GM19351 (cell line): ENCODE measurements at regions not wholly inside any gene's neighbourhood (a gene's known extent, or its start where the extent isn't known, plus 50 kb on each side); places are given as distances from the start of the nearest gene placed in this dataset.
A peak's percentile ranks its signal among the peaks of the same experiment; 100 is the strongest.

Source experiments
- ATAC-seq: cut with Tn5 transposase; IDR thresholded peaks from one replicate; pipeline ENCODE4 v1.9.1; 2021; ENCODE audit warnings: mild to moderate bottlenecking, moderate library complexity; ENCODE audit not compliant: unreplicated experiment

DNA sequence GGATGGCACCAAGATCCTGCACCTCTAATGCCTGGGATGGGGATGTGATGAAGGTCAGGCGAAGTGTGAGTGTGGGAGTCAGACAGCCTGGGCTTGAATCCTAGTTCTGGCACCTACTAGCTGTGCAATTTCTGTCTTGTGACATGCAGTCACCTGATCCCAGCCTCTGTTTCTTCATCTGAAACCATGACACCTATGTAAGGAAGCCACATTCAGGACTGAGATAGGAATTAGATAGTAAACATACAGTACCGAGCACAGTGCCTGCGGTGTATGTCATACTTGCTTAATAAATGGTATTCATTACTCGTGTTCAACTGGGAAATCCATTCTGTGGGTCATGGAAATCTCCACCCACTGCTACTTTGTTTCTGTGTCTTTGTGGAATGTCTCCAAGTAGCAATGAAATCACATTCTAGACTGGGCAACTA is 140.6 kb upstream of the STC2 start:
- no peak for ATAC-seq

DNA sequence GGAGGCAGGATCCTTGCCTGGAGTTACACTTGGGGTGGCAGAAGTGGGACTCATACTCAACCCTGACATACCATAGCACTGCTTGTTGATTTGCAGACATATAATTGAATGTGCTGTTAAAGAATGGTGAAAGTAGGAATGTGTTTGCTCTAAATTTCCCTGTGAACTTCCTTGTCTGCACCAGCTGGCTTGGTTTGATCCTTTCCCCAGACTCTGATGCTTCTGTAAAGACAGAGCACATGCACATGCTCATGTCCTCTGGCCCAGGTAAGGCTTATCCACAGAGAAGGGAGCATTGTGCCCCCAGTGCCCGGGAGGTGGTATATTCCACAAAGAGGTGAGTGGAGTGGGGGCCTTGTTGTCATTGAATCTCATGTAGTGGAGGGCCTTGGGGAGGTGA is 138.0 kb upstream of the STC2 start:
- no peak for ATAC-seq

DNA sequence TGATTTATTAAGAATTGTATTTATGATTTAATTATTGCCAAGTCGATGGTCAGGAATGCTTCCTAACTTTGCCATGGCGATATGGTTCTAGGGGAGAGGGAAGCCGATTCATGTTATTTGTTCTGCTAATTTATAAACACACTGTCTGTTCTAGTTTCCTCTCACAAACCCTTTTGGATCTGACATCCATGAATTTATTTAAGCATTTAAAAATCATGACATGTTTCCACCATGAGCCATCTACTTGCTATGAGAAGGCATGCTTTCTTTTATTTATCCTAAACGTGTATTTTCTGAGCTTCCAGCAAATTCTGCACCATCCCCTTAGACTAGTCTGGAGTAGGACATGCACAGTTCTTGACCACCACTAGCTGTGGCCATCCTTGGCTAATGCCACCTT is 136.6 kb upstream of the STC2 start:
- ATAC-seq, result no peak

DNA sequence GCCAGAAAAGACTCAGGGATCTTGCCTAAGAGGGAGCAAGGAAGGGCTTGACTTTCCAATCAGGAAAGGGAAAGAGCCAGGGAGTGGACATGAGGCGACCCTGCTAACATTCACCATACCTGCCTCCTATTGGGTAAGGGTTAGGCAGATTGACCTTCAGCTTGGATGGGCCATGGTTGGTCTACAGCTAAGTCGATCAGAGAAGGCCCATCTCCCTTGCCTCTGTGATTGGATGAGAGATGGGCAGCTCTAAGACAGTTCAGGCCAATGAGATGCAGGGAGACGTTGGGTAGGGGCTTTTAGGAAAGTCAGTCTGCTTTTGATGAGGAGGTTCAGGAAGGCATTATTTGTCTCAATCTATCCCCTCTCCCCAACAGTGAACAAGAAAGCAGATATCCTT is 135.0 kb upstream of the STC2 start:
- no peak for ATAC-seq

DNA sequence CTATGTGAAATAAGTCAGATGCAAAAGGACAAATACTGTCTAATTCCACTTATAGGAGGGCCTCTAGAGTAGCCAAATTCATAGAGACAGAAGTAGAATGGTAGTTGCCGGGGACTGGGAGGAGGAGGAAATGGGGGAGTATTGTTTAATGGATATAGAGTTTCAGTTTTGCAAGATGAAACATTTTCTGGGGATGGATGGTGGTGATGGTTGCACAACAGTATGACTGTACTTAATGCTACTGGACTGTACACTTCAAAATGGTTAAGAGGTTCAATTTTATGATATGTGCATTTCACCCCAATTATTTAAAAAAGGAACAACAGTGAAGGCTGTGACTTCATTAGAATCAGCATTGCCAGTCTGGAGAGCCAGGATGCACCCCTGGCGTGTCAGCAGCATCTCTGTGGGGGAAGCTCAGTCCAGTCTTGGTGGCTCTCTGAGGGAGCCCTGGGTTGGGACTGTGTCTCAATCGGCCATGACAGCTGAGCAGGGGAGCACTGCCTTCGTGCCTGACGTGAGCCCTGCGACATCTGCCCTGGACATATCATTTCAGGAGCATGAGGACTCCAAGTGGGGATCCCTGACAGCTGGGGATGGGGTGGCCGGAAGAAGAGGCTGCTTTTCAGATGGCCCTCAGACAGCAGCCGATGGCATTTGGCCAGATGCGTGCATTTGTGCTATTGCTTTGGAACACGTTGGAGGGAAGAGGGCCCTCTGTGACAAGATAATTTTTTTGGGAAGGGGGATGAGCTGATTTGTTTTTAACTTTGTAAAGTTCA is 130.8 kb upstream of the STC2 start:
- no peak for ATAC-seq

DNA sequence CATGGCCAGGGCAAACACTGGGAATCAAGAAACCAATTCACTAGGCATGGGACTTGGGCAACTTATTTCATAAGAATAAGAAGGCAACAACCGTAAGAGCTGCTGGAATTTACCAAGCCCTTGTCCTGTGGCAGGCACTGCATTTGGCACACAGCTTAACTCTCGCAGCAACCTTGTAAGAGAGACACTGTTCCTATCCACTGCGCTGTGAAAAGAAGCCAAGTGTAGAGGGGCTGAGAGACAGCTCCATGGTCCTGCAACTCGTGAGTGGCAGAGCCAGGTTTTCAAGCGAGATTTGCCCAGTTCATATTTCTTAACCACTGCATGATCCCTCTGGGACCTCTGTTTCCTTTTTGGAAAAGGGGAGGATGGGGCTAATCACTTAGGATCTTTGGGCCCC is 129.3 kb upstream of the STC2 start:
- no peak for ATAC-seq

DNA sequence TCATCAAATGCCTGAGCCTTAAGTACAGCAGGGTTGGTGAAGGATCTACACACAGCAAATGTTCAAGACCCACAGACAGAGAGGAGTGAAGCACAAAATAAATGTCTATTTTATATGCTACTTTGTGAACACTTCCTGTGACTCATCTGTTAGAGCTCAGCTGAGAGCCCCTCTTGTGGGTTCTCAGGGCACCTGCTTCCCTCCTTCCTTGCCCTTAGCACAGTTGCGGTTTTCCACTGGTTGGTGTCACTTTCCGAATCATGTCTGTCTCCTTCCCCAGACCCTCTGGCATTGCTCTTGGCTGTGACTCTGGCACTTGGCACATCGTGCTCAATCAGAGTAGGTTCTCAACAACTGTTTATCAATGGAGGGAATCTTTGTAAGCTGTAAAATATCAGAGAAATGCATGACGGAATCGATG is 128.5 kb upstream of the STC2 start:
- no peak for ATAC-seq

DNA sequence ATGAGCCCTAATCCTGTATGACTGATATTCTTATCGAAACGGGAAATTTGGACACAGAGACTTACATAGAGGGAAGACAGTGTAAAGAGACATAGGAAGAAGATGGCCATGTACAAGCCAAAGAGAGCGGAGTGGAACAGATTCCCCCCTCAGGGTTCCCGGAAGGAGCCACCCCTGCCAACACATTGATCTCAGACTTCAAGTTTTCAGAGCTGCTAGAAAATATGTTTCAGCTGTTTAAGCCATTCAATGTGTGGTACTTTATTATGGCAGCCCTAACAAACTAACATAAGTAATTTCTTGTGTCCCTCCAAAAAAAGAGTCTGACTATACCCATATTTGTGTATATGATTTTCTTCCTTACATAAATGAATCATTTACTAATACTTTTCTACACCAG is 128.0 kb upstream of the STC2 start:
- ATAC-seq, result no peak

DNA sequence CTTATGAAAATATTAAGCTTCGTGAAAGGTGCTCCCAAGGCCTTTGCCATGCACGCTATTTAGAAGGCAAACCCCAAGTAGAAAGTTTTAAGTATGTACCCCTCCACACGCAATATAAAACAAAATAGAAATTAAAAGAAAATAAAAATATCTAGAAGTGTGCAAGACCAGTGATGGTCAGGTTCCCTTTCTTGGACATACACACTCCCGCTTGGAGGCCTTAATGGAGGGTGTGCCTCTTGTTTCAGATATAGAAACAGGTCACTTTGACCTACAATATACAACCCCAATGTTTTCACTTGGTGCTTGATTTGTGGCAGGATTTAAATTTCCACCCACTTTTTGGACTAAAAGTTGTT is 127.4 kb upstream of the STC2 start:
- no peak for ATAC-seq

DNA sequence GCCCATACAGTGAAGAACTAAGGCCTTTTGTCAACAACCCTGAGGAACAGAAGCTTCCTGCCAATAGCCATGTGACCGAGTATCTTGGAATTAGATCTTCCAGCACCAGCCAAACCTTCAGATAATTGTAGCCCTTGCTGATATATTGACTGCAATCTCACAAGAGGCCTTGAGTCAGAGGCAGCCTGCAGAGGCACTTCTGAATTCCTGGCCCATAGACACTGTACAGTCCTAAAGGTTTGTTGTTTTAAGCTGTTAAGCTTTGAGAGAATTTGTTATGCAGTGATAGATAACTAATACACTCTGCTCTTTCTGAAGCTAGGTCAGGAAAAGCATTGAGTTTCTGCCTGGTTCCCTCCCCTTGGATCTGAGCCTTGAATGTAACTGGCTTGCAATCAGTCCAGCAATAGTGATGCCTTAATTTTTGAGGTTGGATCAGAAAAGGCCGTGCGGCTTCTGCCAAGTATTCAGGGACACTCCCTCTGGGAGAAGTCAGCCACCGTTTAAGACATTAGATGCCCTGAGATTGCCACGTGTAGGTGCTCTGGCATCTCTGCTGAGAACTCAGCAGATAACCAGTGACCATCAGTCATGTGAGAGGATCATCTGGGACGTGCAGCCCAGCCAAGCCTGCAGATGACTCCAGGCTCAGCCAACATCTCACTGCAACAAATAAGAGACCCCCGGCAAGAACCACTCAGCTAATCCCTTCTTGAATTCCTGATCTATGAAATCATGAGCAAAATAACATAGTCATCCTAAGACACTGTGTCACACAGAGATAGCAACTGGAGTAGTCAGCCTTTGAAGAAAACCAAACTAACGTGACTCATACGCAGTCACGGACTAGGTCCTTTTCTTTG is 126.8 kb upstream of the STC2 start:
- no peak for ATAC-seq

DNA sequence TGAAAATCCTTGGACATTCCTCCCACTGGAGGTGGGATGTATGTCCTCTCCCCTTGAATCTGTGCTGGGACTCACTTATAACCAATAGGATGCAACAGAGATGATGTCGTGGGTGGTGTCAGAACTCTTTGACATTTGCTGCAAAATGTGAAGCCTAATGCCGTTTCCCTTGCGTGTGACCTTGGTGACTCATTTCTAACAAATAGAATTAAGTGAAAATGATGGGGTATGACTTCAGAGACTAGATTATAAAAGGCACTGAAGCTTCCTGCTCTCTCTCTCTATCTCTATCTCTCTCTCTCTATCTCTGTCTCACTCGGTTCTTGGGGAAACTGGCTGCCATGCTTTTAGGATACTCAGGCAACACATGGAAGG is 126.1 kb upstream of the STC2 start:
- ATAC-seq, result no peak

DNA sequence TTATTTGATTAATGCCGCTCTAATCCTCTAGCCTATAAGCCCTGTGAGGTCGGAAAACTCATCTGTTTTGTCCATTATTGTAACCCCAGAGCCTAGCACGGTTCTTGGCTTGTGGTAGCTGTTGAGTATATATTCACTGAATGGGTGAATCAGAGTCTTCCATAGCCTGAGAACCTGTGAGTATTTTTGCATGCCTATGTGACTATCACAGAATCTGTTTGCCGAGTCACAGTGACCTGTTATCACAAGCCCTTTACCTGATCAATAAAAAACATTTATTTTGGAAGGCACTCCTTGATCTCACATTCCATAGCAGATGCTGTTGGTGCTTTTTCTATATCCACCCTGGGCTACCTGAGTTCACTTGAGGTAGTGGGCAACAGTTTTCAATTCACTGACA is 125.0 kb upstream of the STC2 start:
- no peak for ATAC-seq

DNA sequence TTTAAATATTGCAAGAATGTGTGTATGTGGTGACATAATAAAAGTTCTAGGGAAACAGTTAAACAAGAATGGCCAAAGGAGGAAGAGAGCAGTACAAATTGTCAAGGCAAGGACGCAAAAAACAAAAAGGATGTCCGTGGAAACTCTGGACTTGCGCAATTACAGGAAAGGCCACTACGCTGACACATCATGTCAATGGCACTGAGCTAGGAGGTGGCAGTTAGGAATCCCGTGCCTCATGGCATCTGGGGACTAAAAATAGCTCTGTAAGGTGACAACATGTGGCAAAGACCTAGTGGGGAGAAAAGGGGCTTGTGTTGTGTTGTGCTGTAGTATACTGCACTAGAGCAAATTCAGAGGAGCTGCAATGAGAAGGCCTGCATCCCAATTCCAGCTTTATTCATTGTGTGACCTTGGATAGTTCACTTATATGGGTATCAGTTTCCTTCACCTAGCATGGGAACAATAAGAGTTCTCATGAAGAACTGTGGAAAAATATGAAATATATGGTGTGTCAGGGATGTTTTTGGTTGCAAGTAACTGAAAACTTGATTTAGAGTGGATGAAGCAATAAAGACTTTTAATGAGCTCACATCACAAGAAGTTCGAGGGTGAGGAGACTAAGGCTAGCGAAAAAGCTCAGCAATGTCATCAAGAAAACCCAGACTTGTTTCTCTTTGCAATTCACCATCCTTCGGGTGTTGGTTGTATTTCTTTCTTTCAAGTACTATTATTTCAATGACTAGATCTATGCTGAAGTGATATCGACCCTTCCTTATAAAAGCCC is 124.1 kb upstream of the STC2 start:
- ATAC-seq, result no peak

DNA sequence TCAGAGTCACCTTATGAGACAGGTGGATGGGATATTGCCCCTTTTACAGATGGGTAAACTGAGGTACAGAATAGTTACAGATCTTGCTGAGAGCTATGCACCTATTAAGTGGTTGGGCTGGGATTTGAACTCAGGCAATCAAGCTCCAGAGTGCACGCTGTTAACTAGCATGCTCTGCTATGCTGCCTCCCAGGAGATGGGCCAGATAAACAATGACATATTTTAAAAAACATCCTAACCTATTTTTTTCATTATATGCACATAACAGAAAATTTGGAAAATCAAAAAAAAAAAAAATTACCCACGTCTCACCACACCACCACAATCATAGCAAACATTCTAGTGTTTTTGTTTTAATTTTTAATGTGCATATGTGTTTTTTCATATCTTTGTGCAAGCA is 123.4 kb upstream of the STC2 start:
- no peak for ATAC-seq

DNA sequence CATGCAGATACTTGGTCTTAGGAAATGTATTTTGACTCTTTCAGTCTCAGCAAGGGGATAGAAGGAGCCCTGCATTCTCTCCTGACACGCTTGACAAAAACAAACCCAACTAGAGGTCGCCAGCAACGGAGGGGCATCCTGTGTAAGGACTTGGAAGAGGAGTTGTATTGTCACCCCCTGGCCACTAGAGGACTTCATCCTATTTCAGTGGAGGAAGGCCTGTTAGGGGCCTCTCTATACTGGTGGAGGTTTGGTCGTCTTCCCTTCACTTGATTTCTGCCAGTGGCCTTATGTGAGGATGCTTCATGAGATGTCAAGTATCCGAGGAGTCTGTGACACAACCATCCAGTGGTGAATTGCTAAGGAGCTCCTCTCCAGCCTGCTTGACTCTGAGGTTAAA is 122.8 kb upstream of the STC2 start:
- peak; percentile 75 for ATAC-seq

DNA sequence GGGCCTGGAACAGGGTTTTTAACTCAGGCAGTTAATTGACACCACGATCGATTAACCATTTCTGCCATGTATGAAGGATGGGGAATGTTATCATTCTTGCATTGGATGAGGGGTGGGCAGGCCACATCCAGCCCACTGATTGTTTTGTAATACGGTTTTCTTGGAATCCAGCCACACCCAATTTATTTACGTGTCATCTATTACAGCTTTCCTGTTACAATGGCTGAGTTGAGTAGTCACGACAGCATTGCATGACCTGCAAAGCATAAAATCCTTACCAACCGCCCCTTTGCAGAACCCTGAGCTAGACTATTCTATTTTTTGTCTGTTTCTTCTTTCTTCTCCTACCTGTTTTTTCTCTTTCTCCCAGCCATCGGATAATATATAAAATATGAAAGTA is 122.0 kb upstream of the STC2 start:
- ATAC-seq, result no peak

DNA sequence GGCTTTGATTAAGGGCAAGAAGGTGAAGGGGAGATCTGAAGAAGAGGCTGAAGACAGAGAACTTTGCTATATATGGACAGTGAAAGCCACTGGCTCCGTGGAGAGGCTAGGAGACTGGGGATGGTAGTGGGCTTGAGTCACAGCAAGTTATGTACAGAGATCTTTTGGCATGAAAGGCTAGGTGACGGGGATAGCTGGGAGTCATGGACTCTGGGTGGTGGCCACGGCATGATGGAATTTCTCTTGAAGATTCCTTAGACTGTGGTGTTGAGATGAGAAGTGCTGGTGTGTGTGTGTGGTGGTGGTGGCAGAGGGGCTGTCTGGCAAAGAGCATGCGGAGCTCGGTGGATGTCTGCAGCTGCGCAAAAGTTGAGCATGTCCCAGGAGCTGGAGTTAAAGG is 120.6 kb upstream of the STC2 start:
- ATAC-seq, result no peak

DNA sequence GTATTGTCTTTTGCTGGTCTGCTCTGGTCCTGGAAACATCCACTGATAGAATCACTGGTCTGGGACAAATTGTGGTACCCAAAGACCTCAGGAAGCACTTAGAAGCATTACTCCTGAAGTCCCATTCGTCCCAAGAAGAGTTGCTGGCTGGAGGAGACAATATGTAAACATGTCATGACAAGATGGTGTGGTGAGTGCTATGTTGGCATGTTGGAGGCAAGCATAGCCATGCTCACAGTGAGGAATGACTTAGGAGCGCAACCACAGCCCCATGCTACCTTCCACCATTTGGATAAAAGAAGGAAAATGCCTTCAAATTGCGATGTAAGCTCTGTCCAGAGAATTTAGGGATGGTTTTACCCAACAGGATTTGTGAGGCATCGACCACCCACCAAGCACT is 115.8 kb upstream of the STC2 start:
- no peak for ATAC-seq

DNA sequence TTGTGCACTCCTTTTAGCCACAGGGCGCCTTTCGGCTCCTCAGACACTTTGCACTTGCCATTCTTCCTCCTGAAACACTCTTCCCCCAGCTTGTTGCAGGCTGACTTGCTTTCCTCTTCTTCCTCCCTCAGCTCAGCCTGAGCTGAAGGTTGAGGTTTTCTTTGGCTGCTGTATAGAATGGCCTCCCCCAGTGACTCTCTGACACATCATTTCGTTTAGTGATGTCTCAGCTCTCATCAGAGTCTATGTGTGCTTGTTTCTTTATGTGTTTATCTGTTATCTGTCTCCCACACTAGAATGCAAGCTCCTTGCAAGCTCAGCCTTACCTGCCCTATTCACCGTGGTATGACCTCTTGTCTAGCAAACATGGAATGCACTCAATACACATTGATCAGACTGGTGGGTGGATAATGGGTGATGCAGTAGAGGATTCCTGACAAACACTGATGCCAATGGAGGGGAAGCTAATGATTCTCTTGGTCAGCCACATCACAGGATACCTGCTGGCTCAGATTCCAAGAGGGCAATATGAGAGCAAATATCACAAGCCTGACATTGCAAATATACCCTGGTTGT is 112.9 kb upstream of the STC2 start:
- ATAC-seq, result no peak

DNA sequence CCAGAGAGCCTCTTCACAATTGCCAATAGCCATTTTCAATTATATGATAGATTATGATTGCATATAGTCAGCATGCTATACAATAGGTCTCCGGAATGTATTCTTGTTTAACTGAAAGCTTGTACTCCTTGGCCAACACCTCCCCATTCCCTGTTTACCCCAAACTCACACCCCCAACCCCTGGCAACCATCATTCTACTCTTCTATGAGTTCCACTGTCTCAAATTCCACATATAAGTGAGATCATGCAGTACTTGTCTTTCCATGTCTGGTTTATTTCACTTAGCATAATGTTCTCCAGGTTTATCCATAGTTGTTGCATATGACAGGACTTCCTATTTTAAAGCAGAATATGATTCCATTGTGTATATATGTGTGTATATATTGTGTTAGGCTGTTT is 110.7 kb upstream of the STC2 start:
- ATAC-seq, result no peak

DNA sequence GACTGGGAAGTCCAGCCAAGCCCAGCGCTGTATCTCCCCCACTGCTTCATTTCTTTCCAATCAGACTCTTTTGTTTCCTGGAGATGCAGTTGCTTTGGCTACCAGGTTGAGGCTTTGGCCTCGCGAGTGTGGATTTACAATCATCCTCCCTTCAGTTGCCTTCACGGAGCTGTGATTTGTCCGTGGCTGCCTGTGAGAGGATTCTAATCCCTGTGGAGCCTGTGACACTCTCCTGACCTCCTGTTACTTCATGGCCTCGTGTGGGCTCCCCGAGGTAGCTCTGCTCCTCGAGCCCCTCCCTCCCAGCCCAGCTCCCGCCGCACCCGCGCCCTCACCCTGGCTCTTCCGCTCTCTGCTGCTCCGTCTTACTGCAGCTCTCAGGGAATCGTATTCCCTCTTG is 107.2 kb upstream of the STC2 start:
- no peak for ATAC-seq
